CD14-positive monocyte (primary cell): ENCODE measurements at regions not wholly inside any gene's neighbourhood (a gene's known extent, or its start where the extent isn't known, plus 50 kb on each side); places are given as distances from the start of the nearest gene placed in this dataset.

Source experiments
- DNase-seq, 3 donors: peaks; one replicate each; pipeline ENCODE4 v3.0.0-alpha.2; 2011 to 2022
- H2AFZ ChIP-seq: 2 replicates; pipeline ENCODE4 v1.6.0; 2012; ENCODE audit warnings: mild to moderate bottlenecking, low read depth, low read length, inconsistent platforms; ENCODE audit not compliant: insufficient read depth, poor library complexity, severe bottlenecking
- H3K27ac ChIP-seq, 2 donors: 1 replicate in 1 of 2; 2 replicates in 1 of 2; pipeline ENCODE4 v1.5.1; 2012 to 2013; ENCODE audit warnings: low read length in 2 of 2, control low read depth in 1 of 2, inconsistent platforms in 1 of 2, low read depth in 1 of 2, mild to moderate bottlenecking in 1 of 2
- H3K27me3 ChIP-seq, 2 donors: one replicate each; pipeline versions ENCODE4 v1.6.0 to v1.6.1; 2011 to 2013; ENCODE audit warnings: low read length in 2 of 2; ENCODE audit not compliant: control insufficient read depth in 2 of 2, insufficient read depth in 2 of 2
- H3K36me3 ChIP-seq, 2 donors: replicated peaks in 1 of 2; 1 replicate in 1 of 2; 2 replicates in 1 of 2; pipeline versions ENCODE4 v1.5.1 to v1.6.1; 2012 to 2013; ENCODE audit warnings: low read length in 2 of 2, control low read depth in 1 of 2, inconsistent platforms in 1 of 2, mild to moderate bottlenecking in 1 of 2; ENCODE audit not compliant: insufficient read depth in 2 of 2, control insufficient read depth in 1 of 2
- H3K4me1 ChIP-seq, 2 donors: 1 replicate in 1 of 2; 2 replicates in 1 of 2; pipeline versions ENCODE4 v1.5.1 to v1.6.1; 2012 to 2013; ENCODE audit warnings: low read length in 2 of 2, control low read depth in 1 of 2, inconsistent platforms in 1 of 2, mild to moderate bottlenecking in 1 of 2, moderate library complexity in 1 of 2; ENCODE audit not compliant: insufficient read depth in 2 of 2, control insufficient read depth in 1 of 2
- H3K4me2 ChIP-seq: replicated peaks from 2 replicates; pipeline ENCODE3; 2012; ENCODE audit warnings: low read length, moderate library complexity, mild to moderate bottlenecking; ENCODE audit not compliant: poor library complexity, severe bottlenecking; ENCODE audit errors: extremely low read depth
- H3K4me3 ChIP-seq, 3 experiments: fragments of 200-600 bp in 1 of 3; sonication (generic) in 1 of 3; replicated peaks in 1 of 3; 1 replicate in 2 of 3; 2 replicates in 1 of 3; pipeline ENCODE4 v1.5.1; 2011 to 2013; ENCODE audit warnings: low read length in 3 of 3, mild to moderate bottlenecking in 3 of 3, control low read depth in 2 of 3, low read depth in 2 of 3, inconsistent platforms in 1 of 3, moderate library complexity in 1 of 3
- H3K79me2 ChIP-seq: 2 replicates; pipeline ENCODE4 v1.6.0; 2012; ENCODE audit warnings: mild to moderate bottlenecking, control low read depth, inconsistent platforms, low read length, moderate library complexity; ENCODE audit not compliant: insufficient read depth
- H3K9ac ChIP-seq: 2 replicates; pipeline ENCODE4 v1.6.0; 2017; ENCODE audit warnings: low read length, mild to moderate bottlenecking; ENCODE audit not compliant: insufficient read depth, poor library complexity, severe bottlenecking
- H3K9me3 ChIP-seq, 2 donors: replicated peaks in 1 of 2; 1 replicate in 1 of 2; 2 replicates in 1 of 2; pipeline versions ENCODE4 v1.5.1 to v1.6.1; 2012 to 2013; ENCODE audit warnings: low read length in 2 of 2, control low read depth in 1 of 2; ENCODE audit not compliant: control insufficient read depth in 1 of 2, insufficient read depth in 1 of 2
- H4K20me1 ChIP-seq: 2 replicates; pipeline ENCODE4 v1.6.0; 2012; ENCODE audit warnings: mild to moderate bottlenecking, low read length, control low read depth, moderate library complexity; ENCODE audit not compliant: insufficient read depth
- H3K27ac Mint-ChIP-seq, 7 donors: one replicate each; pipeline ENCODE4 v1.8.0; 2020; ENCODE audit warnings: mild to moderate bottlenecking in 7 of 7, mixed read lengths in 7 of 7, moderate library complexity in 6 of 7, inconsistent platforms in 2 of 7
- H3K27me3 Mint-ChIP-seq, 3 donors: one replicate each; pipeline ENCODE4 v1.8.0; 2021 to 2022; ENCODE audit warnings: low read depth in 3 of 3, mild to moderate bottlenecking in 3 of 3, mixed read lengths in 3 of 3, moderate library complexity in 3 of 3, inconsistent platforms in 1 of 3
- H3K36me3 Mint-ChIP-seq, 2 donors: one replicate each; pipeline ENCODE4 v1.8.0; 2020; ENCODE audit warnings: mixed read lengths in 2 of 2, inconsistent platforms in 1 of 2, mild to moderate bottlenecking in 1 of 2
- H3K4me1 Mint-ChIP-seq: one replicate; pipeline ENCODE4 v1.8.0; 2020; ENCODE audit warnings: mild to moderate bottlenecking, mixed read lengths
- H3K4me3 Mint-ChIP-seq, 2 donors: one replicate each; pipeline ENCODE4 v1.8.0; 2020; ENCODE audit warnings: mild to moderate bottlenecking in 2 of 2, mixed read lengths in 2 of 2, moderate library complexity in 1 of 2
- H3K9me3 Mint-ChIP-seq, 7 donors: one replicate each; pipeline ENCODE4 v1.8.0; 2020 to 2022; ENCODE audit warnings: mixed read lengths in 7 of 7, mild to moderate bottlenecking in 6 of 7, moderate library complexity in 6 of 7, inconsistent platforms in 2 of 7
- CTCF ChIP-seq: fragments of 200-600 bp; IDR thresholded peaks from one replicate; pipeline ENCODE4 v1.8.0; 2022; ENCODE audit warnings: antibody characterized with exemption, mild to moderate bottlenecking
- WGBS: methylation state at CpG from one replicate; pipeline ENCODE4 v1.1.5; 2013; ENCODE audit warnings: missing lambda C conversion rate; ENCODE audit not compliant: insufficient coverage; 5-methylcytosine and 5-hydroxymethylcytosine counted together
- intact Hi-C, 2 donors: fragments of 100-400 bp; cut with micrococcal nuclease; formaldehyde crosslinking; loops; one replicate each; pipeline versions ENCODE4 v1.15.0 to v1.15.1; 2023

DNA sequence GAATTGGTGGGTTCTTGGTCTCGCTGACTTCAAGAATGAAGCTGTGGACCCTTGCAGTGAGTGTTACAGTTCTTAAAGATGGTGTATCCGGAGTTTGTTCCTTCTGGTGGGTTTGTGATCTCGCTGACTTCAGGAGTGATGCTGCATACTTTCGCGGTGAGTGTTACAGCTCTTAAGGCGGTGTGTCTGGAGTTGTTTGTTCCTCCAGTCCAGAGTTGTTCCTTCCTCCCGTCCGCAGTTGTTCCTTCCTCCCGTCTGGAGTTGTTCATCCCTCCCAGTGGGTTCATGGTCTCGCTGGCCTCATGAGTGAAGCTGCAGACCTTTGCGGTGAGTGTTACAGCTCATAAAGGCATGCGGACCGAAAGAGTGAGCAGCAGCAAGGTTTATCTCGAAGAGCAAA lies 159.6 kb upstream of the ADAMTSL1 start:
- Histone ChIP-seq H3K27ac (no peak overlapping the region), H3K9ac (no peak overlapping the region), H3K27me3 (no peaks in the 10 kb centered on the region), H3K4me2 (no peak overlapping the region), H3K4me1 (no peaks in the 10 kb centered on the region), H2AFZ (no peak overlapping the region), H3K36me3 (no peaks in the 10 kb centered on the region), H4K20me1 (no peaks in the 10 kb centered on the region), H3K4me3 (no peak overlapping the region), H3K9me3 (peaks cover 0 to 15% of the 10 kb centered on the region in 2 donors), H3K79me2 (no peaks in the 10 kb centered on the region)
- Mint-ChIP-seq H3K4me1 (no peaks in the 10 kb centered on the region), H3K36me3 (no peaks in the 10 kb centered on the region), H3K27me3 (no peaks in the 10 kb centered on the region), H3K9me3 (peaks cover 3 to 21% (median 15%) of the 10 kb centered on the region in 7 donors), H3K27ac (no peak overlapping the region), H3K4me3 (no peak overlapping the region)
- intact Hi-C loops = no loop called here
- DNase-seq = no peak
- 88% methylated on average over 11 of the region's 14 CpGs for WGBS
- no peak for TF ChIP-seq CTCF

- Histone ChIP-seq H2AFZ (no peak overlapping the region), H3K36me3 (no peaks in the 10 kb centered on the region), H3K4me1 (no peaks in the 10 kb centered on the region), H3K27ac (no peak overlapping the region), H3K9ac (no peak overlapping the region), H3K79me2 (no peaks in the 10 kb centered on the region), H4K20me1 (no peaks in the 10 kb centered on the region), H3K9me3 (peaks cover 0 to 15% of the 10 kb centered on the region in 2 donors), H3K4me3 (no peak overlapping the region), H3K4me2 (no peak overlapping the region), H3K27me3 (no peaks in the 10 kb centered on the region)
- Mint-ChIP-seq H3K27me3 (peaks cover 0 to 1% (median 0%) of the 10 kb centered on the region in 3 donors), H3K9me3 (peaks cover 3 to 21% (median 14%) of the 10 kb centered on the region in 7 donors), H3K36me3 (no peaks in the 10 kb centered on the region), H3K4me1 (no peaks in the 10 kb centered on the region), H3K4me3 (no peak overlapping the region), H3K27ac (no peak overlapping the region)
- intact Hi-C loops = no loop called here
- no peak for DNase-seq
- no peak for TF ChIP-seq CTCF
- no CpG with 5 or more reads among the region's 1 CpG for WGBS
Measured at GRCh38 chr9:18317896-18318295, 156.1 kb upstream of the ADAMTSL1 start.
